HuH-7.5 (cell line): ENCODE measurements at regions not wholly inside any gene's neighbourhood (a gene's known extent, or its start where the extent isn't known, plus 50 kb on each side); places are given as distances from the start of the nearest gene placed in this dataset.

Source experiments
- DNase-seq: peaks from one replicate; pipeline ENCODE4 v3.0.0; 2011; ENCODE audit warnings: low spot score

- peak; percentile 43 for DNase-seq
Measured at GRCh38 chrX:39953879-39954278, 143.9 kb downstream of the BCOR start.

DNA sequence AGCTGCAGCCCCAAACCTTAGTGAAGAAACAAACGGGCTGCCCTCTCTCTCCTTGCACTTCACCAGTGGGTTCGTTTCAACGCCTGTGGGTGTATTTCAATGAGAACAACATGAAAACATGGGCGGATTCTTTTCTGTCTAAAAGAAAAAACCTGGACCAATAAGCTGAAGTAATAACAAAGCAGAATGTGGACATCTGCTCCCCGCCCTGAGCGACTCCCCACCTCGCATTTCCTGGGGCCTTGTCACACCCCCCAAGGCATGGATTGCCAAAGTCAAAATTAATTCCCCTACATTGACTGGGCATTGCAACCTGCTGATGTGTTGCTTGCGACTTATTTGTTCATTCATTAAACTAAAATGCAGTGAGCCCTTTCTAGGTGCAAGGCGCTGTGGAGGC, 142.9 kb downstream of the BCOR start:
- no peak for DNase-seq

GRCh38 chrX:39955625-39956024, 142.1 kb downstream of the BCOR start:
- no peak for DNase-seq

GRCh38 chrX:39956803-39957394, 140.9 kb downstream of the BCOR start:
- no peak for DNase-seq

- no peak for DNase-seq
Measured at GRCh38 chrX:39957816-39958566, 139.8 kb downstream of the BCOR start.

- DNase-seq = no peak
Measured at GRCh38 chrX:39958850-39959249, 138.9 kb downstream of the BCOR start.

GRCh38 chrX:39960219-39960618, 137.5 kb downstream of the BCOR start:
- no peak for DNase-seq

DNA sequence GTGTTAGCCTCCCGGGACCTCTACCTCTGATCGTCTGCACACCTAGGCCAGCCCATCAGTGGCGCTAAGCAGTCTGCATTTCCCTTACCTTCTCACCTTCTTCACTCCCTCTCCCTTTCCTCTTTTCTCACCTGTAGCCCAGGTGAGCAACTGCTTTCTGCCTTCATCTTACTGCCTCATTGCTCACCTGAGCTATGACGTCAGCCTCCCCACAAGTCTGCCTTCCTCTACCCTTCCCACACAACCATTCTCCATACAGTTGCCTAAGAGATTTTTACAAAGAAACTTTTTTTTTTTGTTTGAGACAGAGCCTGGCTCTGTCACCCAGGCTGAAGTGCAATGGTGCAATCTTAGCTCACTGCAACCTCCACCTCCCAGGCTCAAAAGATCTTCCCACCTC, 136.3 kb downstream of the BCOR start:
- DNase-seq = no peak

- no peak for DNase-seq
Measured at GRCh38 chrX:39965051-39965573, 132.6 kb downstream of the BCOR start.

DNA sequence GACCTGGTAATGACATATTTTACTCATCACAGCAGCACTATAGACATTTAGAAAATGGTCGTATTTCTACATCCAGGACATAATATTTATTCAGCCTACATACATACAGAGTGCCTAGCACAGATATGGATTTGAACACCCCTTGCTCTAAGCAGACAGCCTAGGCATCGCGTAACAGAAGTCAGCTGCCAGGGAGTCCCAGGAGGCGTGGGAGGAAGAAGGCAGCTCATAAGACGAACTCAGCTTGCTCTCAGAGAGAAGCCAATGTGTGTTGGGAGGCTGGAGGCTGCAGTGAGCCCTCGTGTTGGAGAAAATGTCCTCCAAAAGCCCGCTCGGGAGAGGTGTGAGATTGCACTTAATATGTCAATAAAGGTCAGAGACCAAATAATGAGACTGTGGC, 131.6 kb downstream of the BCOR start:
- DNase-seq = no peak

- DNase-seq = no peak
Measured at GRCh38 chrX:39967348-39967747, 130.4 kb downstream of the BCOR start.

DNA sequence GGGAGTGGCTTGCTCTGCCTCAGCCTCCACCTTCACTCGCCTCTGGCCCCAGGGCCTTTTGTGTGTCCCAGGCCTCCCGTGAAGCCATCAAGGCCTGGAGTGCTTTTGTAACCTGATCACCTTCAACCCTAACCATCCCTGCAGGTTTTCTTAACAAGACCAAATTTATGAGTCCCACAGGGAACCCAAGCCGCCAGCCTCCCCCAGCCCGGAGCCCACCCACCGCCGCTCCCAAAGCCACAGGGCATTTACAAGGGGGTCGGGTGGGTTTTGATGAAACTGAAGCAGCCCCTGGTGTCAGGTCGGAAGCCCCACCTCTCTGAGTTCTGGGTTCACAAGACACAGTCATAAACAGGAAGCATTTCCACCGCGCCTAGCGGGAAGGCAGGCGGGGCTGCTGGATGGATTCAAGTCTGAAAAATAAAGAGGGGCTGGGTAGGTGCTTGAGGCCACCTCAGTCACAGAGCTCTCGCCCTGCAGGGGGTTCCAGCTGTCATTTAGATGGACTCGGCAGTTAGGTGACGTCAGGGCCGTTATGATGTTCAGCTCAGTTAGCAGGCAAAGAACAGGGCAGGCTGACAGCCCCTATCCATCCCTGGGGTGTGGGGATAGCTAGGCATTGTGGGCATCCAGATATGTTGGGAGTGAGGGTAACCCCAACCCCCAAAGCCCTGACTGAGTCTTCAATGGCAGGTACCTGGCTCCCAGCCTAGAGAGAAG, 128.5 kb downstream of the BCOR start:
- no peak for DNase-seq

DNA sequence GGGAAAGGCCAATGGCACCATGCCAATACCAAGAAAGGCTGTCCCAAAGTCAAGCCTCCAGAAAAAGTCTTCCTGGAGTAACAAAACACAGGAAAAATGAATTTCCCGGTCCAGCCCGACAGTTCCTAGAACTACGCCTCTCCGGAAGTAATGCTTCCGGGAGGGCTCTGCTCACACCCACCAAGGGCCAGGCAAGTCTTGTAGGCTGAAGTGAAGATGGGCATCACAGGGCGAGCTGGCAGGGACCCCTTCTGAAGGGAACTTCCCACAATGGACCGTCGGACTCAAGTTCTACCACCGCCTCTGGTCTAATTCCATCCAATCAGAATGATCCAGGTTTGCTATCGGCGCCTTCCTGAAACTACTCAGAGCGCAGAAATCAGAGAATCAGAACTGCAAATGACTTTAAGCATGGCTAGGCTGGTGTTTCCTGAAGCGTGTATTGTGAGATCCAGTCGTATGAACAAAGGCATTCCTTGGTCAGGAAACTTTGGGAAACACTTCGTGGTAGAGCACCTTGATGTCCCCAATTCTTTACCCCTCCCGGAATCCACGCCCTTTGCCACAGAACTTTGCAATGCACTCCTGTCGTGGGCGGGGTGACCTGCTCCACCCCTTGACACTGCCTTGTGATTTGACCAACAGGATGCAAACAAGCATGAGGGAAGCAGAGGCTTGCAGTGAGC, 127.8 kb downstream of the BCOR start:
- DNase-seq = no peak

DNA sequence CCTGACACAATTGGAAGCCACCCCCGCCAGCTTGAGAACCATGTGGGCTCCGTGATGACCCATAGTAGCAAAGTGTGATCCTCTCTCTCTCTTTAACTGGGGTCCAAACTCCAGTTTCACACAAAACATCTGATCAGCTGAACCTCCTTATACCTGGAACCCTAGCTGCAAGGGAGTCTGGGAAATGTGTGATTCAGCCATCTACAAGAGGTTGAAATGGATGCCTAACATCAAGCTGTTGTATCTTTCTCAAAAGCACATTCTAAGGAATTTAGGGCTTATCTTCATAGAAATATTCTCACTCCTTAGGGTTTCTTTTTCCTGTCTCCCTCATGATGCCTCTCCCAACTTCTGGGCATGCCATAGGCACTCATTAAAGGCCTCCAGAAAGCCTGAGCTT, 126.0 kb downstream of the BCOR start:
- DNase-seq = no peak

DNA sequence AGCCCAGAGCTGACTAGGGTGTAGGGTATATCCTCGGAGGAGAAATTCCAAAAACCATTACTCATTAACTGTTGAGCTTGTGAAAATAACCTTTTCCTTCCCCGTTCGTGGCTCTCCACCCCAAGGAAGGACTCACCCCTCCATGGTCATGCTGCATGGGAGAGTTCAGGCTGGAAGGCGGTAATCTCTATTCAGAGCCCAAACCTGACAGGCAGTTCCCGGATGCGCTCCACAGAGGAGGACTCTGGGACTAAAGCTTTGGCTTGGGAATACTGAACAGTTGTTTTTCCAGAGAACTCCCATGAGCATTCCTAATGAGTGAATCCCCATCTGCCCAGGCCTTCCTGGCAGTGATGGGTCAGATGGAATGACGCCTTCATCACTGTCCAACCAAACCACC, 125.4 kb downstream of the BCOR start:
- no peak for DNase-seq

- no peak for DNase-seq
Measured at GRCh38 chrX:39973810-39974209, 123.9 kb downstream of the BCOR start.

- no peak for DNase-seq
Measured at GRCh38 chrX:39974270-39974669, 123.5 kb downstream of the BCOR start.

DNA sequence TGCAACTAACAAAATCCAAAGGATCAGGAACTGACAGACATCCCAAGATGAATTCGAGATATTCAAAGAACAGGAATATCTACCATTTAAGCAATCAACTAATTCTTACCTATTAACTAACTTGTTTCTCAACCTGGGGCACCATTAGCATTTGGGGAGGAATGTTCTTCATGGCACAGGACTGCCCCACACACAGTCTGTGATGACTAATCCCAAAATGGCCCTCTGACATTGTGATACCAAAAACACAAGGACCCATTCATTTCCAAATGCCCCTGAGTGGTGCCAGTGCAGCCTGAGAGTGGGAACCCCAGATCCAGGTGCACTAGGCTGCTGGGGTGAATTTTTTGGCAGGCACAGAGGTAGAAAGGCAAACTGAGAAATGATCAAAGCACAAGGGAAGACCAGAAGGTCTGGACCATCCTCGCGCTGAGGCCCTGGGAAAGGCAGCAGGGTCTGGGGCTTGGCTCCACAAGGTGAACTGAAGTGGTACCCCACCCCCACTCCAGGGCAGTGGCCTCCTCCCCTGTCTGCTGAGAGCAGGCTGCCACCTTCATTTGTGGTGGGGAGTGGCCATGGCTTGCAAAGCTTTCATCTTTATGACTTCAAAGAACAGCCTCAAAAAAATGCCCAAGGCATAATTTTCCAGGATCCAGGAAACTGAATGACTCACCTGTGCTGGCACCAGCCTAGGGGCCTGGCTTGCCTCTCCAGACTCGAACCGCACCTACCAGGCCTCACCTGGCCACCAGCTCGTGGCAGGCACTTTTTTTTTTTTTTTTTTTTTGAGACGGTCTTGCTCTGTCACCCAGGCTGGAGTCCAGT, 122.4 kb downstream of the BCOR start:
- no peak for DNase-seq

DNA sequence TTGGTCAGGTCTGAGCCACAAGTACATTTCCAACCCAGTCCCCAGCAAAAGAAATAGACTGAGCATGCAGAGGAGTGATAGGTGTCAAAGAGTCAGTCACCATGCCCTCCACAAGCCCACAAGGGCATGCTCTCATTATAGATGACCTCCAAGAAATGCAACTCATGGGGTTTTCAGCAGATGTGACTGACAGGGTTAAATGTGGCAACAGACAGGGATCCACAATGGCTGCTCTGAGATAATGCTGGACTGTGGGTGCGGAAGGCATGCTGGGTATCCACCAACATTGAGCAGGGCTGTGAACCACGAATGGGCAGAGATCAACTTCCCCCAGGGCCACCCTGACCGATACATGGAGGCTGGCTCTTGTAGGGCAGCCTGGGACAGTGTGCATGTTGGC, 115.8 kb downstream of the BCOR start:
- no peak for DNase-seq

- no peak for DNase-seq
Measured at GRCh38 chrX:39982948-39983347, 114.8 kb downstream of the BCOR start.

- no peak for DNase-seq
Measured at GRCh38 chrX:39983715-39984114, 114.0 kb downstream of the BCOR start.
